ENCODE measurements at regions not wholly inside any gene's neighbourhood (a gene's known extent, or its start where the extent isn't known, plus 50 kb on each side); places are given as distances from the start of the nearest gene placed in this dataset.

DNA sequence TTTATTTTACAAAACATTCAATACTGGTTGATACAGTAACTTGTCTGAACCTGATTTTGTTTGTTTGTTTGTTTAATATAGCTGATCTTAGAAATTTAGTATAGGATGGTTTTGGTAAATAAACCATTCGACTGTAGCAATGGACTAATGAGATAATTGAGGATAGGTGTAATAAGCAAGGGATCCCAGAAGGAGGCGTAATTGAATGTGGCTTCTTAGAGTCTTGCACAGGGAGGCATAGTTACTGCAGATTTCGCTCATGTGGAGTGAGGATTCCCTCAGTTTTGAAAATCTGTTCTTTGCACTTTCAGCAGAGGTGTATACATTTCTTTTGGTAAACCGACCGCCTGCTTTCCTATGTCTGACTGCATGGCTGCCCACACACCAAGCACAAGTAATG is 709.6 kb downstream of the SOCS6 start:
- Histone ChIP-seq H3K4me3 (replicated peaks; ENCODE audit: low read depth, low read length) (no peak overlapping the region), H3K27me3 (replicated peaks; ENCODE audit: control insufficient read depth, insufficient read depth, low read length) (no peaks in the 10 kb centered on the region), H3K36me3 (ENCODE audit: control insufficient read depth, insufficient read depth, low read length) (no peaks in the 10 kb centered on the region)
- no peak for DNase-seq (ENCODE audit: extremely low read depth, insufficient read length)
- TF ChIP-seq, protein P1, sequence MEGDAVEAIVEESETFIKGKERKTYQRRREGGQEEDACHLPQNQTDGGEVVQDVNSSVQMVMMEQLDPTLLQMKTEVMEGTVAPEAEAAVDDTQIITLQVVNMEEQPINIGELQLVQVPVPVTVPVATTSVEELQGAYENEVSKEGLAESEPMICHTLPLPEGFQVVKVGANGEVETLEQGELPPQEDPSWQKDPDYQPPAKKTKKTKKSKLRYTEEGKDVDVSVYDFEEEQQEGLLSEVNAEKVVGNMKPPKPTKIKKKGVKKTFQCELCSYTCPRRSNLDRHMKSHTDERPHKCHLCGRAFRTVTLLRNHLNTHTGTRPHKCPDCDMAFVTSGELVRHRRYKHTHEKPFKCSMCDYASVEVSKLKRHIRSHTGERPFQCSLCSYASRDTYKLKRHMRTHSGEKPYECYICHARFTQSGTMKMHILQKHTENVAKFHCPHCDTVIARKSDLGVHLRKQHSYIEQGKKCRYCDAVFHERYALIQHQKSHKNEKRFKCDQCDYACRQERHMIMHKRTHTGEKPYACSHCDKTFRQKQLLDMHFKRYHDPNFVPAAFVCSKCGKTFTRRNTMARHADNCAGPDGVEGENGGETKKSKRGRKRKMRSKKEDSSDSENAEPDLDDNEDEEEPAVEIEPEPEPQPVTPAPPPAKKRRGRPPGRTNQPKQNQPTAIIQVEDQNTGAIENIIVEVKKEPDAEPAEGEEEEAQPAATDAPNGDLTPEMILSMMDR (IDR thresholded peaks at IDR 0.05; ENCODE audit: insufficient read depth, low read length, poor library complexity, severe bottlenecking): no peak

DNA sequence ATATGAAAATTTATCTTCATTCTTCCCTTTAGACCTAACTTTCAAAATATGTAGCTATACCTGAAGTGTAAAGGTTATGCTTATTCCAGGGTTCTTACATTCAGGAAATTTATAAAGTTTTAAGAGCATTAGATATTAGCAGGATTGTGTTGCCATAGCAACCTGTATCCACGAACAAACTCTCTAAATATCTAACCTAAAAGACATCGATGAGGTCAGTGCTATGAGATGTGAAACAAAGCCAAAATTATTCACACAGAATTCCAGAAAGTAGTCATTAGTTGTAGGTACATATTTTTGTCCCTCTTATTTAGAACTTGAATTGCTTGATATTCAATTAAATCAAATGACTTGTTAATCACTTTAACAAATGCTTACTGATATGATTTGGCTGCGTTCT is 705.3 kb downstream of the SOCS6 start:
- Histone ChIP-seq H3K27me3 (replicated peaks; ENCODE audit: control insufficient read depth, insufficient read depth, low read length) (no peaks in the 10 kb centered on the region), H3K4me3 (replicated peaks; ENCODE audit: low read depth, low read length) (no peak overlapping the region), H3K36me3 (ENCODE audit: control insufficient read depth, insufficient read depth, low read length) (no peaks in the 10 kb centered on the region)
- DNase-seq (ENCODE audit: extremely low read depth, insufficient read length): no peak
- TF ChIP-seq, protein P1 (IDR thresholded peaks at IDR 0.05; ENCODE audit: insufficient read depth, low read length, poor library complexity, severe bottlenecking): no peak

DNA sequence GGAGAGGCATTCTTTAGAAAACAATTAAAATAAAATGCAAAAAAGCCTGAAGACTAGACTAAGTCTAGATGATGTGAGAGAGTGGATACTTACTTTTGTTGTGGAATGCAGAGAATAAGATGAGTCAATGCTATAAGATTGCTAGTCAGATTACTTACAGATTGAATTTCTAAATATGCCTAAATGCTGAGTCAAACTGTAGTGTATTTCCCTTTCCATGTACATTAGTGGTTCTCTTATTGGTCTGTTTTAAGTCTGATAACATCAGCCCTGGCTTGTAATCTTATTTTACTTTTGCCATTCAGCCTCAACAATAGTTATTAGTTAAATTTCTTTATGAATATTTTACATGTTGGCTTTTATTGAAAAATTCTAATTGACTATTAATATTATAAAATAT is 702.7 kb downstream of the SOCS6 start:
- TF ChIP-seq, protein P1 (IDR thresholded peaks at IDR 0.05; ENCODE audit: insufficient read depth, low read length, poor library complexity, severe bottlenecking): no peak
- Histone ChIP-seq H3K4me3 (replicated peaks; ENCODE audit: low read depth, low read length) (no peak overlapping the region), H3K36me3 (ENCODE audit: control insufficient read depth, insufficient read depth, low read length) (no peaks in the 10 kb centered on the region), H3K27me3 (replicated peaks; ENCODE audit: control insufficient read depth, insufficient read depth, low read length) (no peaks in the 10 kb centered on the region)
- DNase-seq (ENCODE audit: extremely low read depth, insufficient read length): no peak

DNA sequence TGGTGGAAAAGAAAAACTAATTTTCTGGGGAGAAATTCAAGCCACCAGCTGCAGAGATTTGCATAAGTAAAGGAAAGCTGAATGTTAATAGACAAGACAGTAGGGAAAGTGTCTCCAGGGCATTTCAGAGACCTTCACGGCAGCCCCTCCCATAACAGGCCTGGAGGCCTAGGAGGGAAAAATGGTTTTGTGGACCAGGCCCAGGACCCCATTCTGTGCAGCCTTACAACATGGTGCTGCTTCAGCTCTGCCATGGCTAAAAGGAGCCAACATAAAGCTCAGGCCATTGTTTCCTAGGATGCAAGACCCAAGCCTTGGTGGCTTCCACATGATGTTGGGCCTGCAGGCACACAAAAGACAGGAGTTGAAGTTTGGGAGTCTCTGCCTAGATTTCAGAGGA is 697.1 kb downstream of the SOCS6 start:
- Histone ChIP-seq H3K36me3 (ENCODE audit: control insufficient read depth, insufficient read depth, low read length) (no peaks in the 10 kb centered on the region), H3K4me3 (replicated peaks; ENCODE audit: low read depth, low read length) (no peak overlapping the region), H3K27me3 (replicated peaks; ENCODE audit: control insufficient read depth, insufficient read depth, low read length) (no peaks in the 10 kb centered on the region)
- no peak for DNase-seq (ENCODE audit: extremely low read depth, insufficient read length)
- TF ChIP-seq, protein P1 (IDR thresholded peaks at IDR 0.05; ENCODE audit: insufficient read depth, low read length, poor library complexity, severe bottlenecking): no peak

DNA sequence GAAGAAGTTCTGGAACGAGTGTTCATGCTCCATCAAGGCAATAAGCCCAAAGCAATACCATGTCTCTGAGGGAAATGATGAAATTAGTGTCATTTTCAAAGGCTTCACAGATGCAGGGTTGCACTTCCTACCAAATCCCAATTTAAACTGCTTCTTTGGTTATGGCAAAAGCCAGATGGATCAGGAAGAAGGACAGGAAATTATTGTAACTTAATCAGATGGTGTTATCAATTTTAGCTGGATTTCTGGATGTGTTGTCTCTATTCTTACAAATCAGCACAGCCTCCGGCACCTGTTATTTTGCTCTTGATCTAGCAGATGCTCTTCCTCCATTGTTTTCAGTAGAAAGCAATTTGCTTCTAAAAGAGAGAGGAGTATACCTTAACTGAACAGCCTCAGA is 693.4 kb downstream of the SOCS6 start:
- DNase-seq (ENCODE audit: extremely low read depth, insufficient read length): no peak
- TF ChIP-seq, protein P1 (IDR thresholded peaks at IDR 0.05; ENCODE audit: insufficient read depth, low read length, poor library complexity, severe bottlenecking): no peak
- no peaks in the 10 kb centered on the region for H3K27me3 ChIP-seq (replicated peaks; ENCODE audit: control insufficient read depth, insufficient read depth, low read length)
- H3K4me3 ChIP-seq (replicated peaks; ENCODE audit: low read depth, low read length): no peak overlapping the region
- H3K36me3 ChIP-seq (ENCODE audit: control insufficient read depth, insufficient read depth, low read length): no peaks in the 10 kb centered on the region

DNA sequence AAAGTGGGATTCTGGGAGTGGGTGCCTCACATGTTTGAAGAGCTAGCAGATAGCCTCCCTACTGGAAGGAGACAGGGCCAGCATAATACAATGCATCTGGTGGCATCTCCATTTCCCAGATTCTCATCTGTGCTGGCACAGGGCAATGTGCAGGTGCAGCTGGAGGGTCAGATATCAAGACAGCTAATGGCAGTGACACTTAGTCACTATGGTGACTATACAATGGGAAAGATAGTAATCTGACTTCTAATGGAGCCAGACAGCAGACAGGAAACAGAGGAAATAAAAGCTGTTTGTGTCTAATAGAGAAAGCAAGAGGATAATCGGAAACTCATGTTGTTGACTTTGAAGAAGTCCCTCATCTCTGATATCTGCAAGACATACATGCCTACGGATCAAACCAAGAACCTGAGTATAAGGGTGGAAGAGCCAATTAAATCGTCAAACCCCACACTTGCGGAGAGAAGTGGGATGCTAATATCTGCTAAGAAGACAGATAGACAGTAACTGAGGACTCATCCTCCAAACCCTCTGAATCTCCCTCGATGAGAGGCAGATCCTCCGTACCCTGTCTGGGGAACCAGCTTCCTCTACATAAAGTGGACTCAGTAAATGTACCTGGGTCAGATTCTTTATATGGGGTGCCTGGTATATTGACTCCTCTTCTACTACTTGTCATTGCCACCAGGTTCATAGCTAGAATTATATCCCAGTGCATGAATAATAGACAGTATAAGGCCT is 692.7 kb downstream of the SOCS6 start:
- no peak overlapping the region for H3K4me3 ChIP-seq (replicated peaks; ENCODE audit: low read depth, low read length)
- no peak for DNase-seq (ENCODE audit: extremely low read depth, insufficient read length)
- TF ChIP-seq, protein P1 (IDR thresholded peaks at IDR 0.05; ENCODE audit: insufficient read depth, low read length, poor library complexity, severe bottlenecking): no peak
- H3K36me3 ChIP-seq (ENCODE audit: control insufficient read depth, insufficient read depth, low read length): no peaks in the 10 kb centered on the region
- H3K27me3 ChIP-seq (replicated peaks; ENCODE audit: control insufficient read depth, insufficient read depth, low read length): no peaks in the 10 kb centered on the region
